A673 (cell line): ENCODE measurements at regions not wholly inside any gene's neighbourhood (a gene's known extent, or its start where the extent isn't known, plus 50 kb on each side); places are given as distances from the start of the nearest gene placed in this dataset.

Experiments
- BruUV-seq: library from RNA; stranded (reverse); fragments of 400-500 nt; replicated peaks from 2 replicates; lab custom pipeline; 2021; lab: Mats Ljungman, UMichigan
- CTCF ChIA-PET: fragments of 300-600 bp; sonication (Branson Sonifier 250); formaldehyde crosslinking; loops from one replicate; lab custom pipeline; 2022; ENCODE audit warnings: antibody characterized with exemption; lab: Charles Lee
- POLR2A ChIA-PET: fragments of 300-600 bp; sonication (Branson Sonifier 250); formaldehyde crosslinking; loops from one replicate; lab custom pipeline; 2022; ENCODE audit warnings: antibody characterized with exemption; ENCODE audit not compliant: low non-redundant PET; lab: Charles Lee
- DNase-seq: peaks from one replicate; pipeline ENCODE4 v3.0.0-alpha.2; 2015; ENCODE audit warnings: low spot score
- H3K27ac ChIP-seq: fragments of 200-600 bp; sonication (generic); 2 replicates; pipeline ENCODE4 v1.5.1; 2016; ENCODE audit warnings: mixed run types, low read depth, mild to moderate bottlenecking, mixed read lengths, antibody characterized with exemption, low read length; ENCODE audit not compliant: poor library complexity, severe bottlenecking
- H3K27me3 ChIP-seq: fragments of 200-600 bp; sonication (generic); replicated peaks from 2 replicates; pipeline ENCODE4 v1.6.1; 2017; ENCODE audit warnings: mixed run types, low read depth, mild to moderate bottlenecking, mixed read lengths, antibody characterized with exemption, low read length; ENCODE audit not compliant: insufficient read depth, poor library complexity
- H3K36me3 ChIP-seq: fragments of 200-600 bp; sonication (generic); 2 replicates; pipeline ENCODE4 v1.6.1; 2016; ENCODE audit warnings: mixed run types, mild to moderate bottlenecking, mixed read lengths, antibody characterized with exemption, low read length; ENCODE audit not compliant: insufficient read depth, poor library complexity, severe bottlenecking
- H3K4me1 ChIP-seq: fragments of 200-600 bp; sonication (generic); 2 replicates; pipeline ENCODE4 v1.6.1; 2017; ENCODE audit warnings: mixed run types, mild to moderate bottlenecking, mixed read lengths, antibody characterized with exemption, low read length; ENCODE audit not compliant: insufficient read depth, poor library complexity, severe bottlenecking
- H3K4me3 ChIP-seq: fragments of 200-600 bp; sonication (generic); 2 replicates; pipeline ENCODE4 v1.5.1; 2016; ENCODE audit warnings: low read depth, mixed run types, mild to moderate bottlenecking, mixed read lengths, low read length; ENCODE audit not compliant: poor library complexity, severe bottlenecking
- H3K9me3 ChIP-seq: fragments of 200-600 bp; sonication (generic); 2 replicates; pipeline ENCODE4 v1.6.1; 2016; ENCODE audit warnings: mixed run types, low read depth, mild to moderate bottlenecking, mixed read lengths, antibody characterized with exemption, low read length; ENCODE audit not compliant: poor library complexity, severe bottlenecking
- CTCF ChIP-seq: fragments of 300-800, 200-600 bp; sonication (generic); conservative IDR thresholded peaks from 2 replicates; pipeline ENCODE4 v1.5.1; 2017; ENCODE audit warnings: low read depth, mild to moderate bottlenecking, antibody characterized with exemption, low read length, moderate library complexity, mixed read lengths
- EZH2 ChIP-seq: fragments of 200-600 bp; sonication (generic); IDR thresholded peaks from 2 replicates; pipeline ENCODE4 v1.6.1; 2017; ENCODE audit warnings: borderline replicate concordance, low read depth, mild to moderate bottlenecking, mixed read lengths, antibody characterized with exemption, low read length; ENCODE audit not compliant: poor library complexity, severe bottlenecking
- intact Hi-C: fragments of 100-400 bp; cut with micrococcal nuclease; formaldehyde crosslinking; loops from one replicate; pipeline ENCODE4 v1.10.0; 2022; ENCODE audit not compliant: unreplicated experiment

- ChIA-PET CTCF (no interaction called here), POLR2A (no interaction called here)
- no peak for TF ChIP-seq CTCF
- TF ChIP-seq EZH2 = no peak
- no peaks in the 10 kb centered on the region for H3K9me3 ChIP-seq
- no peaks in the 10 kb centered on the region for H3K4me1 ChIP-seq
- no TSS peak for BruUV-seq
- no peak overlapping the region for H3K4me3 ChIP-seq
- H3K27ac ChIP-seq = no peak overlapping the region
- no peaks in the 10 kb centered on the region for H3K36me3 ChIP-seq
- H3K27me3 ChIP-seq = no peaks in the 10 kb centered on the region
- no peak for DNase-seq
- intact Hi-C loops = no loop called here
Measured at GRCh38 chr2:181363164-181363563, 94.0 kb upstream of the ITGA4 start.

DNA sequence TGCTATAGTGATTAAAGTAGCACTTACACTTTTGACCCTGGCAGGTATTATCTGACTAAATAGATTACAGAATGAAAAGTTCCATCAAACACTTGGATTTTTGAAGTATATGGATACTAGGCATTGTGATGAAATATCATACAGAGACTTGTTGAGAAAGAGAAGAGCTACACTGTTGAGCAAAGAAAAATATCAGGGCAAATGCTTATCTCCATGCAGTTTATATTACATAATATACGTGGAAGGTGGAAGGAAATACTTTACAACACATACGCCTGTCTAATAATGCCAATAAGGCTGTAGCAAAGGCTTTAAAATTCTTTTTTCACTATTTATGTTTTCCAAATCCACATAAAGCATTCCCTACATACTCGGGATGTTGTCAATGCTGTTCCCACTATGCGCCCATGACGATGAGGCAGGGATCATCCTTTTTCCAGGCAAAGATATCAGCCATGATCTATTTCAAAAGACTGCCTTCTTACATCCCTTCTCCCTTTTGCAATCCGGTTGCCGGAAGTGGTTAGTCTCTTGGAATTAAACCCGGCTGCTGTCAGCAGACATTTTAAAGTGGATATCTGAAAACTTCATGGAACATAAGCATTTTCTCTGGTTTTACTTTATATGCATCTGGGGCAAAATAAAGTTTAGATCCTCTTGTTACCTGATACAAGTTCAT lies 92.6 kb upstream of the ITGA4 start:
- TF ChIP-seq CTCF (no peak), EZH2 (no peak)
- H3K27ac ChIP-seq = no peak overlapping the region
- H3K36me3 ChIP-seq = no peaks in the 10 kb centered on the region
- no peaks in the 10 kb centered on the region for H3K9me3 ChIP-seq
- no peak for DNase-seq
- intact Hi-C loops = no loop called here
- H3K4me3 ChIP-seq = no peak overlapping the region
- H3K27me3 ChIP-seq = no peaks in the 10 kb centered on the region
- POLR2A ChIA-PET = no interaction called here
- BruUV-seq = no TSS peak
- H3K4me1 ChIP-seq = no peaks in the 10 kb centered on the region
- CTCF ChIA-PET = interaction anchor here (0.6 kb wide), 1 partner anchor 378 kb away, joined by 4 read pairs; no protein-coding TSS in a partner anchor

GRCh38 chr2:181366675-181367175 lies 90.5 kb upstream of the ITGA4 start:
- CTCF ChIA-PET = no interaction called here

More at GRCh38 chr2:181366675-181367175, 90.5 kb upstream of the ITGA4 start:
- Histone ChIP-seq H3K4me1 (no peaks in the 10 kb centered on the region), H3K4me3 (no peak overlapping the region), H3K27me3 (no peaks in the 10 kb centered on the region), H3K27ac (no peak overlapping the region), H3K9me3 (no peaks in the 10 kb centered on the region), H3K36me3 (no peaks in the 10 kb centered on the region)
- intact Hi-C loops = no loop called here
- BruUV-seq = no TSS peak
- TF ChIP-seq CTCF (no peak), EZH2 (no peak)
- POLR2A ChIA-PET = no interaction called here
- DNase-seq = no peak
